ENCODE measurements at regions not wholly inside any gene's neighbourhood (a gene's known extent, or its start where the extent isn't known, plus 50 kb on each side); places are given as distances from the start of the nearest gene placed in this dataset.

DNA sequence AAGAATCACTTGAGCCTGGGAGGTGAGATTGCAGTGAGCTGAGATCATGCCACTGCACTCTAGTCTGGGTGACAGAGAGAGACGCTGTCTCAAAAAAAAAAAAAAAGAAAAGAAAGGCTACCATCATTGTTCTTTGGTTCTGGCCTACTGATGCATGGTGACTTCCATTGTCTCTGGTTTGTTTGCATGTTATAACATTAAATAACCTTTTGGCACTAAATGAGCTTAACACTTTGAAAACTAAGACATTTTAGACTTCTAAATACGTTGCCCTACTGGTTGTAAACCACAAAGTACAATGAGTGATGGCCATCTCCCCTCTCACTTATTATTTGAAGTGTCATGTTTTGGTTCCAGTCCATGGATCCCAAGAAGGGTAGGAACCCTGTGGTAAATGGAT, 152.9 kb upstream of the CPM start:
- DNase-seq (ENCODE audit: low read depth, low spot score) = no peak
- no peak overlapping the region for H3K4me3 ChIP-seq (ENCODE audit: low read length)

DNA sequence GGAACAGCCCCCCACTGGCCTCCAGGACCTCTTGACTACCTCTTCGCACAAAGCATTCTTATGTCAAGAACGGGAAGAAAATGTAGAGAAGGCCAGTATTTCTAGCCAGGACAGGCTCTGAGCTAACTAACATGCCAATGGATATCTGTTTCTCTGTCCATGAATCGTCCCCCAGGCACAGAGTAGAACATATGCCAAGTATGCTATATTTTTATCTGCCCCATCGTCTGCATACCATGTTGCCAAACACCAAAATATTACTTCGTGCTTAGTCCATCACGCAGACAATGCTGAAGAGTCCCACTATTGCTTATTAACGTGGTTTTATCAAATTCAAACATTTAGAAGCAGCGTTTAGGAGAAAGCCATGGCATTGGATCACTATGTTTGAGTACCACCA, 151.4 kb upstream of the CPSF6 start:
- H3K4me3 ChIP-seq (ENCODE audit: low read length) = no peak overlapping the region
- DNase-seq (ENCODE audit: low read depth, low spot score) = no peak

DNA sequence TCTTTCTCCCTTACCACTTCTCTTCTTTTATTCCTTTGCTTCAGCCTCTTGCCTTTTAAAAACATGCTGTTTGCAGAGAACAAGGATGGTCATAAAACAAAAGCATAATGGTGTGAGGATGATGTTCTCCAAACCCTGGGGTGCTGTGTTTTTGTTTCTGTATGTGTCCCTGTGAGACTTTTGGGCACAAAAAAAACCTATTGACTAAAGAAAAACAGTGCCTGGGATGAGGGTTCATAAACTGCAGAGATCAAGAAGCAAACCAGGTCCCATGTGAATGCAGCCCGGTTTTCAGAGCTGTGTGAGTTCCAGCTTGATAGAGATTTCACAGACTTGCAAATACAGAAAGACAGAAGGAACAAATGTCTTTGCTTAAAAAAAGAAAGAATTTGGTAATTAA, 148.6 kb upstream of the CPSF6 start:
- H3K4me3 ChIP-seq (ENCODE audit: low read length) = no peak overlapping the region
- no peak for DNase-seq (ENCODE audit: low read depth, low spot score)

DNA sequence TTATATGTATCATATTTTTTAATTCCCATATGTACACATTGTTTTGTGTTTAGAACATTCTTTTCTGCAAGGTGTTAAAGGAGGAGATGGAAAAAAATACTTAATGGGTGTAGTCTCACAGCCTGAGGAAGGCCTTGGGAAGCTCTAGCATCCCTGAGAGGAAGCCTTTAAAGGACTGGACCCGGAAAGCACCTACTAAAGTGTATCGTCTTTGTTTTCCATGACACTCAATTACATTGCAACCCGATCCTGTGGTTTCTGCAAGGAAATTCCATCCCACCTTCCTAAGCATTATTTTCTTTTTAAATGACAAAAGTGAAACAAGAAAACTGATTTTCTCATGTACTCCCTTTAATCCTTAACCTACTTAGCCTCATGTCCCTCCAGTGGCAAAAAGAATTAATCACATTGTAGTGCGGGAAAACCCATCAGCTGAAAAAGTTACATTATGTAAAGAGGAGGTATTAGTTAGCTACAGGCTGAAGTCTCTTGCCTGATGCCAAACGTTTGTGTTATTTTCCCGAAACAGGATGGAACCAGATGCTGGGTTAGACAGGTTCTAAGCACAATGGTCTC, 147.8 kb upstream of the CPSF6 start:
- no peak for DNase-seq (ENCODE audit: low read depth, low spot score)
- no peak overlapping the region for H3K4me3 ChIP-seq (ENCODE audit: low read length)

GRCh38 chr12:69092137-69092536, 147.2 kb upstream of the CPSF6 start:
- no peak for DNase-seq (ENCODE audit: low read depth, low spot score)
- H3K4me3 ChIP-seq (ENCODE audit: low read length) = no peak overlapping the region

GRCh38 chr12:69094606-69095216, 144.7 kb upstream of the CPSF6 start:
- no peak overlapping the region for H3K4me3 ChIP-seq (ENCODE audit: low read length)
- DNase-seq (ENCODE audit: low read depth, low spot score) = no peak

DNA sequence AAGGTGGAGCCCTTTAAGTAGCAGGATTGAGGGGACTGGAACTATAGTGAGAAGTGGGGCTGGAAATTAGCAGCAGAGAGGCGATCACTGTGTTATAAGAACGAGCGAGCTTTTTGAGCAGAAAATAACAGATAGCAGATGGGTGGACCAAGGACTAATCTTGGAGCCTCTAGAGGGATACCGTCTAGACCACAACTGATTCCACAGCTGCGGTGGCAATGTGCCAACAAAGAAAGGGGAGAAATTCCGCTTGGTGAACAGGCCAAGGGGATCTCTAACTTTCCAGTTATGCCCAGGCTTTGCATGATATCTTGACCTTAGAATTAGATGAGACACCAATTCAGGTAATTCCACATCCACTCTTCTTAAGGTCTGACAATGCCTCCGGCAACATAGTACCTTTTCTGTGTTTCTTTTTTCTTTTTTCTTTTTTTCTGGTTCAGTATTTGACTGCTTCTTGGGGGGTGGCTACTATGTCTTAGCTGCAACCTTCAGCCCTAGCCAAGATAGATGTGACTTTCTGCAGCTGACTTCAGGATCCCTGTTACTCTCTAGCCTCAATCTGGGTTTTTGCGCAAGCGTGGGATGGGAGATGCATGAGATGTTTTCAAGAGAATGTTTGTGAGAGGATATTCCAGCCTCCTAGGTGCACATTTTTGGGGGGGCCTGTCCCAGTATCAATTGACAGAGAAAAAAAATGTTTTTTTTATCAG, 143.4 kb upstream of the CPSF6 start:
- DNase-seq (ENCODE audit: low read depth, low spot score) = no peak

GRCh38 chr12:69096669-69097335, 142.6 kb upstream of the CPSF6 start:
- no peak overlapping the region for H3K4me3 ChIP-seq (ENCODE audit: low read length)
- DNase-seq (ENCODE audit: low read depth, low spot score) = peak; percentile 5

More for the DNA sequence above, 143.4 kb upstream of the CPSF6 start:
- no peak overlapping the region for H3K4me3 ChIP-seq (ENCODE audit: low read length)

DNA sequence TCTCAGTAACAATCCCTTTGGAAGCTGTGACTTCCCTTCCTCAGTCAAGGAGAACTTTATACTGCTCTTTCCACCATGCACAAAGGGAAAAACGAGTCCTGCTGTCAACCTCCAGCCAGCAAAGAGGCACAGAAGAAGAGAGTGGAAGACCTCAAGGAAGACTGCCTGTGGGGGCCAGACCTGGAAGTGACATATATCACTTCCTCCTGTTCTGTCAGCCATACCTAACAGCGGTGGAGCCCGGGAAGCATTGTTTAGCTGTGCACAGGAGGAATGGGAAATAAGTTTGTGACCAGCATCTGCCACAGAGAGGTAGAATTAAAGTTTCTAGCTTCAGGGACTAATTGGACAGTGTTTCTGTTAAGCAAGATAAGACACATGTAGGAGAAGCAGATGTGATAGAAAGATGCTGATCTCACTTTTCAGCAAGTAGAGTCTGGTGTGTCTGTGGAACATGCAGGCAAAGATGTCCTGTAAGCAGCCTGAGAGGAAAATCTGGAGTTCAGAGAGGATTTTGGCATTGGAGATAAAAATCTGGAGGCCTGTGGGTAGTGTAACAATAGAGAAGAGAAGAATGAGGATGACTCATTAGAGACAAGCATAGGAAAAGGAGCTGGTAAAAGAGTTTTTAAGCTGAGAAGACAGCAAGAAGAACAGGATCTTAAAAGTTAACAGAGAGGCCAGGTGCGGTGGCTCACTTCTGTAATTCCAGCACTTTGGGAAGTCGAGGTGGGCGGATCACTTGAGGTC, 141.6 kb upstream of the CPSF6 start:
- H3K4me3 ChIP-seq (ENCODE audit: low read length) = no peak overlapping the region
- no peak for DNase-seq (ENCODE audit: low read depth, low spot score)

GRCh38 chr12:69099201-69099837, 140.1 kb upstream of the CPSF6 start:
- no peak overlapping the region for H3K4me3 ChIP-seq (ENCODE audit: low read length)
- DNase-seq (ENCODE audit: low read depth, low spot score) = no peak

- H3K4me3 ChIP-seq (ENCODE audit: low read length) = no peak overlapping the region
- no peak for DNase-seq (ENCODE audit: low read depth, low spot score)
Measured at GRCh38 chr12:69101505-69101904, 137.9 kb upstream of the CPSF6 start.

GRCh38 chr12:69102856-69103255, 136.5 kb upstream of the CPSF6 start:
- DNase-seq (ENCODE audit: low read depth, low spot score) = no peak
- H3K4me3 ChIP-seq (ENCODE audit: low read length) = no peak overlapping the region

DNA sequence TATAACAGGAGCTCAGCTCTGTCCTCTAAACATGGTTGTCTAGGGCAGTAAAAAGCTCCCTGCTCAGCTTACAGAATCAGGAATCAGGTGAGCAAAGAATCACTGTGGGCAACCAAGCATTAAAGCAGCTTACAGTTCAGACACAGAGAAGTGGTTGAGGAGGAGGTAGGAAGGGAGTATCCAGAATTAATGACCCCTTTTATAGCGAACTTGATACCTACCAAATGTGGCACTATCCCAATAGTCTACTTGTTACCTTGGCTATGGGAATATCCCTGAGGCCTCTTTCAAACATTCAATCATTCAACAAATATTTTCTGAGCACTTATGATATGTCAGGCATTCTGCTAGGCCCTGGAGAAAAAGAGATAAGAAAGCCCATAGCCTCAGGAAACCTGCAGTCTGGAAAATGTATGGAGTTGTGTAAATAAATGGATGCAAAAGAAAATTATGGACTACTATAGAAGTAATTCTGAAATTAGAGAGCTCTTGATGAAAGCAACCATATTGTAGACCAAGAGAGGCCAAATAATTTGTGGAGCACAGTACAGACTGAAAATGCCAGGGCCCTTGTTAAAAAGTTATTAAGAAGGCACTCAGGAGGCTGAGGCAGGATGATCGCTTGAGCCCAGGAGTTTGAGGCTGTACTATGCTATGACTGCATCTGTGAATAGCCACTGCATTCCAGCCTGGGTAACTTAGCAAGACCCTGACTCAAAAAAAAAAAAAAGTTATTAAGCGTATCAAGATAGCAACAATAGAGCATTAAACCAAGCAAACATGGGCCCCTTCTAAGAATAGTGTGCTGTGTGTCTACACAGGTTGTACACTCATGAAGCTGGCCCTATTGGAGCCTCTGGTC, 134.0 kb upstream of the CPSF6 start:
- no peak for DNase-seq (ENCODE audit: low read depth, low spot score)

GRCh38 chr12:69106482-69107118, 132.8 kb upstream of the CPSF6 start:
- H3K4me3 ChIP-seq (ENCODE audit: low read length) = no peak overlapping the region
- no peak for DNase-seq (ENCODE audit: low read depth, low spot score)

More for the DNA sequence above, 134.0 kb upstream of the CPSF6 start:
- no peak overlapping the region for H3K4me3 ChIP-seq (ENCODE audit: low read length)

DNA sequence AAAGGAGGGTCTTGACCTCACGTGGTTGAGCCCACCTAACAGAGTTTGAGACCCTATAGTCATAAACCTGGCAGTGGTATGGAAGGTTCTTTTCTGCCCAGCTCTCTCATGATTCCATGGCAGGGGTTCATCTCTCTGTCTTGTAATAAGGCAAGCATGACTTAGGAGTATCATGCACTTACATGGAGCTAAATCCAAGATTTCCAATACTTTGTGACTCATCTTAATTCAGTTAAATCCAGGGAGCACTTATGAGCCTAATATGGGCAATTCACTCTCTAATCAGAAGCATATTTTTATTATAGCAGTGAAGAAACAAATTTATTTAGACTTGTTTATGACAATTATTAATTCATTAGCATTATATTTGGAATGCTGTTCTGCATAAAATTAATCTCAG, 131.8 kb upstream of the CPSF6 start:
- no peak for DNase-seq (ENCODE audit: low read depth, low spot score)
- H3K4me3 ChIP-seq (ENCODE audit: low read length) = no peak overlapping the region

DNA sequence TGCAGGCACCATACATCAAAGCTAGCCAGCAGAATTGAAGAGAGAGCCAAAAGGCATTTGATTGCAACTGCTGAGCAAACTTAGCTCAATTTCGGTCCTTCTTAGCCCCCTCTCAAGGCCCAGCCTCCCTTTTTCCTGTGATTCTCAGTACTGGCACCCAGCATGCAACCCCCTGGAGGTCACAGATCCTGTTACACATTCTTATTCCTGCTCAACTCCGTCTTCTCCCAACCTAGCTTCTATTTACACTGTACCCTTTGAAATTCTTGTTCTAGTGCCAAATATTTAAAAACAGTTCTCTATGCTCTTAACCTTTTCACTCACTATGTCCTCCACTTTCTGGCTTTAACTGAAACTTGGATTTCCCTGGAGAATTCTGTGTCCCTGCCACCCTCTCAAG, 131.3 kb upstream of the CPSF6 start:
- DNase-seq (ENCODE audit: low read depth, low spot score) = no peak

DNA sequence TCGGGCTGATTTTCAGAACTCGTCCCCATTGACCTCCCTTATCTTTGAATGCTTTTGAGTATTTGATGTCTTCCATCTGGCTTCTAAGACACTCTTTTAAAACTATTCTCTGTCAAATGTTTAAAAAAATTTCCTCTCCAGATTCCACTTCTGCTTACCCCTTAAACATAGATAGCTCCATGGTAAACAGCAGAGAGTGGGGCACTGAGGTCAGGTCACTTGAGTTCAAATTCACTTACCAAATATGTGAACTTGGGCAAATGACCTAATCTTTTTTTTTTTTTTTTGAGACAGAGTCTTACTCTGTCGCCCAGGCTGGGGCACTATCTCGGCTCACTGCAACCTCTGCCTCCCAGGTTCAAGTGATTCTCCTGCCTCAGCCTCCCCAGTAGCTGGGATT, 126.8 kb upstream of the CPSF6 start:
- no peak overlapping the region for H3K4me3 ChIP-seq (ENCODE audit: low read length)
- no peak for DNase-seq (ENCODE audit: low read depth, low spot score)

More for the DNA sequence above, 131.3 kb upstream of the CPSF6 start:
- H3K4me3 ChIP-seq (ENCODE audit: low read length) = no peak overlapping the region

GRCh38 chr12:69115099-69115498, 124.3 kb upstream of the CPSF6 start:
- no peak overlapping the region for H3K4me3 ChIP-seq (ENCODE audit: low read length)
- DNase-seq (ENCODE audit: low read depth, low spot score) = no peak

Measured in Jurkat, Clone E6-1 (cell line).